ENCODE measurements at regions not wholly inside any gene's neighbourhood (a gene's known extent, or its start where the extent isn't known, plus 50 kb on each side); places are given as distances from the start of the nearest gene placed in this dataset.
A peak's percentile ranks its signal among the peaks of the same experiment; 100 is the strongest.

DNA sequence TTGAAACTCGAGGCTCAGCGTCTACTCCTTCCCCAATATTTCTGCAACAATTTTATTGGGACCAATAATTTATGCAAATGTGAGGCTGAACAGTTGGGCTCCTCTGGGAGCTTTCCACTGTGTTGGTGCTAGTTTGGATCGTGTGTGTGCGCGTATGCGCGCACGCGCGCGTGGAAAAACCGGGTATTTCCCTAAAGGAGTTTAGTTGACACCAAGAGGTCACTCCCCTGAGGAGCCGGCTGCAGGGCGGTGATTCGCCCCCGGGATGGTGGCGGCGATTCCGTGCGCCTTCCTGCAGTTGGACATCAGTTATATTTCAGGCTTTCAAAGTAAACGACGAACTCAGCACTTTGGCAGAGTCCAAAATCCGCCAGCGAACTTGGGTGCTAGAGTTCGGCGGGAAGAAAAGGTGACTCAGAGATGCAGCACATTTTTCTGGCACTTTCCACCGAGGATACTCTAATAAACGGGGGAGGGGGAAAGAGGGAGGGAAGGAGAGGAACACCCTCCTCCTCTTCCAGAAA lies 186.5 kb upstream of the FANCL start:
- WGBS, 2 experiments (ENCODE audit: extremely low coverage in 1 of 2, insufficient coverage in 1 of 2, insufficient read length in 1 of 2, insufficient replicate concordance in 2 of 2, low coverage in 1 of 2, low lambda C conversion rate in 2 of 2, missing lambda C conversion rate in 1 of 2), result 5% methylated on average over 28 of the region's 28 CpGs; no CpG with 5 or more reads in 1 of the 2 experiments
- ChIA-PET CTCF (ENCODE audit: partially characterized antibody) (interaction anchor here (0.7 to 1.7 kb wide), 2 partner anchors 20 to 108 kb away, joined by 3 to 4 read pairs; no protein-coding TSS in a partner anchor), POLR2A (ENCODE audit: partially characterized antibody) (interaction anchor here (0.6 to 1.7 kb wide), 7 partner anchors 12 to 351 kb away, joined by 3 to 8 read pairs (median 4); no protein-coding TSS in a partner anchor)
- TF ChIP-seq HDAC2 (IDR thresholded peaks at IDR 0.05; ENCODE audit: borderline replicate concordance in 1 of 2, low read depth in 2 of 2, low read length in 2 of 2), result peak in 1 of 2 experiments; percentile 91; a peak in 1 of 4 replicates
- TF ChIP-seq POLR2A (IDR thresholded peaks at IDR 0.05; ENCODE audit: control extremely low read depth in 1 of 2, low read depth in 2 of 2, low read length in 2 of 2), result peak; percentile 21 to 39; a peak in 2 of 3 replicates
- 0 out of 2 replicates have a peak, but pooled peaks have one; percentile 43 for TF ChIP-seq SP4 (IDR thresholded peaks at IDR 0.05; ENCODE audit: low read length)
- peak; percentile 50 for TF ChIP-seq PHF8 (conservative IDR thresholded peaks at IDR 0.05; ENCODE audit: low read depth, low read length)
- TF ChIP-seq CTCF (IDR thresholded peaks at IDR 0.05; ENCODE audit: control extremely low read depth in 1 of 3, insufficient read depth in 1 of 3, low read depth in 1 of 3, low read length in 3 of 3), result no peak
- peak; percentile 35; the same call in 1 of the 2 replicates for TF ChIP-seq POLR2AphosphoS5 (IDR thresholded peaks at IDR 0.05; ENCODE audit: low read depth, low read length)
- peak; percentile 95 for TF ChIP-seq ASH2L (IDR thresholded peaks at IDR 0.05; ENCODE audit: low read length)
- no peak; a peak in 1 of 4 replicates for TF ChIP-seq RAD21 (IDR thresholded peaks at IDR 0.05 in 1 of 2, conservative IDR thresholded peaks at IDR 0.05 in 1 of 2; ENCODE audit: low read depth in 2 of 2, low read length in 2 of 2)
- TF ChIP-seq YY1 (IDR thresholded peaks at IDR 0.05; ENCODE audit: low read depth, low read length), result no peak

More for the DNA sequence above, 186.5 kb upstream of the FANCL start:
- peaks cover 8% of the 10 kb centered on the region for H3K23me2 ChIP-seq (ENCODE audit: low read depth, low read length)
- H3K9ac ChIP-seq (replicated peaks in 1 of 4; ENCODE audit: extremely low read depth in 1 of 4, low read depth in 3 of 4, low read length in 3 of 4), result peak overlapping the region; percentile 88 to 94 (median 92)
- peak overlapping the region; percentile 88 for H3K18ac ChIP-seq (ENCODE audit: extremely low read depth, low read length)
- peak overlapping the region; percentile 25 for H2BK120ac ChIP-seq (replicated peaks; ENCODE audit: low read depth, low read length)
- peak overlapping the region; percentile 90 for H2BK5ac ChIP-seq (ENCODE audit: low read depth, low read length)
- H3K27me3 ChIP-seq (replicated peaks in 1 of 4; ENCODE audit: control insufficient read depth in 3 of 4, extremely low read depth in 1 of 4, insufficient read depth in 3 of 4, low read length in 3 of 4), result no peaks in the 10 kb centered on the region
- no peaks in the 10 kb centered on the region for H3K9me3 ChIP-seq (ENCODE audit: insufficient read depth in 2 of 2, low read depth in 1 of 2, low read length in 1 of 2)
- peak overlapping the region; percentile 50 for H3K56ac ChIP-seq (replicated peaks; ENCODE audit: insufficient read length, low read depth, low read length)
- H2BK12ac ChIP-seq (ENCODE audit: low read depth, low read length), result peak overlapping the region; percentile 10; the same call in 1 of the 2 replicates
- no peak overlapping the region for H3K14ac ChIP-seq (ENCODE audit: insufficient read length)
- H3K23ac ChIP-seq (ENCODE audit: insufficient read length), result no peak overlapping the region
- FAIRE-seq, result peak; percentile 66
- peak overlapping the region; percentile 18; the same call in 1 of the 2 replicates for H2AK5ac ChIP-seq (ENCODE audit: low read depth, low read length)
- no peaks in the 10 kb centered on the region for H3K79me1 ChIP-seq (ENCODE audit: low read depth, low read length)
- peak overlapping the region; percentile 25 for H4K91ac ChIP-seq (replicated peaks; ENCODE audit: insufficient read length, low read length)
- H2BK15ac ChIP-seq (ENCODE audit: low read length), result no peak overlapping the region
- H2AFZ ChIP-seq (ENCODE audit: low read length), result peak overlapping the region; percentile 6; the same call in 1 of the 2 replicates
- H3K4me2 ChIP-seq (ENCODE audit: insufficient read depth in 1 of 2, low read depth in 2 of 2, low read length in 2 of 2), result peak overlapping the region; percentile 81 to 94
- H3K4ac ChIP-seq (replicated peaks; ENCODE audit: insufficient read length, low read depth, low read length), result peak overlapping the region; percentile 9
- H3K79me2 ChIP-seq (ENCODE audit: control insufficient read depth in 1 of 2, insufficient read depth in 2 of 2, low read length in 2 of 2), result peaks cover 0 to 2% of the 10 kb centered on the region in 2 experiments; a peak in 1 of 4 replicates
- peak overlapping the region; percentile 88 for H3K27ac ChIP-seq (ENCODE audit: low read depth, low read length)
- peak overlapping the region; percentile 81 for H4K5ac ChIP-seq (ENCODE audit: insufficient read length, low read depth, low read length)
- no peaks in the 10 kb centered on the region for H4K20me1 ChIP-seq (replicated peaks in 1 of 2; ENCODE audit: control insufficient read depth in 1 of 2, insufficient read depth in 2 of 2, low read length in 2 of 2)
- peak in 1 of 2 experiments; percentile 71 for DNase-seq (ENCODE audit: low read depth in 1 of 2, low spot score in 2 of 2)
- peaks cover 0 to 11% (median 1%) of the 10 kb centered on the region in 4 experiments; a peak in 4 of 7 replicates for H3K4me1 ChIP-seq (replicated peaks in 1 of 4; ENCODE audit: control insufficient read depth in 3 of 4, insufficient read depth in 4 of 4, low read length in 3 of 4)
- H3K4me3 ChIP-seq (ENCODE audit: extremely low read depth in 1 of 4, insufficient read depth in 2 of 4, low read depth in 3 of 4, low read length in 4 of 4), result peak overlapping the region; percentile 75 to 99 (median 78)
- peak overlapping the region; percentile 91 for H4K8ac ChIP-seq (ENCODE audit: extremely low read depth, insufficient read depth, low read length)
- H2BK20ac ChIP-seq (ENCODE audit: low read length), result no peak overlapping the region; the same call in 1 of the 2 replicates
- H3K36me3 ChIP-seq (ENCODE audit: control insufficient read depth in 2 of 4, insufficient read depth in 4 of 4, low read length in 3 of 4), result no peaks in the 10 kb centered on the region
